H54 (cell line): ENCODE measurements at regions not wholly inside any gene's neighbourhood (a gene's known extent, or its start where the extent isn't known, plus 50 kb on each side); places are given as distances from the start of the nearest gene placed in this dataset.

Source experiments
- DNase-seq: peaks from one replicate; pipeline ENCODE4 v3.0.0; 2011; ENCODE audit warnings: low spot score, mixed read lengths; ENCODE audit not compliant: insufficient read length
- FAIRE-seq: peaks from 3 replicates; lab custom pipeline; 2011; peaks lifted over from hg19 to GRCh38; lab: Jason Lieb, UNC
- POLR2A ChIP-seq: IDR thresholded peaks from 2 replicates; pipeline ENCODE4 v1.6.1; 2011; ENCODE audit warnings: low read depth, mild to moderate bottlenecking, low read length

DNA sequence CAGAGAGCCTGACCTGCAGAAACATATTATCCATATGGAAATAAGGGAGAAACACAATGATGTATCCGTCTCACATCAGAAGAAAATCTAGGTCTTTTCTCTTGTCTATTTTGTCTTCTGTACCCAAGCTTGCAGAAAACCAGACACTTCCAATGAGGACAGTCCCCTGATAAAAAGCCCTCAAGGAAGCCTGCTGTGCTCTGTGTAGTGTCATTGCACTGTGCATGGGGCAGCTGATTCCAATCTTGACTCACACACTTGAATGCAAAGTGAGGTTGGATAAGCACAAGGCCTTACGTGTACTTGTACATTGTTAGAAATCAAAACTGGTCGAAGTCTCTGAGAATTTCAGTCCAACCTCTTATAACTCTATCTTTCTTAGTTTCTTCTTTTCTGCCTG is 256.6 kb upstream of the MYOCD start:
- DNase-seq (no peak), FAIRE-seq (no peak)
- no peak for TF ChIP-seq POLR2A

GRCh38 chr17:12410717-12411116 is 255.0 kb upstream of the MYOCD start:
- FAIRE-seq (no peak), DNase-seq (no peak)

DNA sequence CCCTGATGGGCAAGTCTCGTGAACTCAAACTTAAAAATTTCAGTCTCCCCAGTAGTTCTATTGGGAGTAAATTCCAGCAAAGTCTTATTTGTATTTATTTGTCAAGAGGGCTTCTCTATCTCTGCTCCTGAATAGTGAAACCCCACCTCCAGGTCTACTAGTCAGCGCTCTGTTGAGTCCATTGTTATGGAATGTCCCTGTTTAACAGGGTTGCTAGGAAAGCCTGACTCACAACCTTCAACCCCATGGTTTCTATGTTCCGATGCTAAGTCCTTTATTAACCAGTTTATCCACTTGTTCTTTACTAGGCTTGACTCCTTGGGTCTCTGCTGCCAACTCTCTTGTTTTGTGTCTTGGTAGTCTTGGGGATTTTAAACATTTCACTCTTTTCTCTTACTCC is 250.7 kb upstream of the MYOCD start:
- no peak for TF ChIP-seq POLR2A
- no peak for DNase-seq
- FAIRE-seq, result no peak

More at GRCh38 chr17:12410717-12411116, 255.0 kb upstream of the MYOCD start:
- no peak for TF ChIP-seq POLR2A

DNA sequence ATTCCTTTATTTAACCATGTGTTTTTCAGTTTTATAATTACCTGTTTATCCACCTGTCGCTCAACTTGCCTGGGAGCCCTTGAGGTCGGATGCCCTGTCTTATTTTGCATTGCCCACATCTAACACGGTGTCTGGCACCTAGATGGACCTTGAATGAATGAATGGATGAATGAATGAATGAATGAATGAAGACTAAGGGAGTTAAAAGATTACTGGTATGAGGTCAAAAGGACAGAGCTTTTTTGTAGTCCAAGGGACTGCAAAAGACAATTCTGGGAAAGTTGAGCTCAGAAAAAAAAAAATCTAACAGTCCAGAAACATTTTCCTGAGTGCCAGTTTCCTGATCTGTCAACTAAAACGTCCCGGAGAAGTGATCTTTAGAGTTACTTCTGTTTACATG is 244.6 kb upstream of the MYOCD start:
- no peak for FAIRE-seq
- DNase-seq, result no peak
- TF ChIP-seq POLR2A, result no peak

DNA sequence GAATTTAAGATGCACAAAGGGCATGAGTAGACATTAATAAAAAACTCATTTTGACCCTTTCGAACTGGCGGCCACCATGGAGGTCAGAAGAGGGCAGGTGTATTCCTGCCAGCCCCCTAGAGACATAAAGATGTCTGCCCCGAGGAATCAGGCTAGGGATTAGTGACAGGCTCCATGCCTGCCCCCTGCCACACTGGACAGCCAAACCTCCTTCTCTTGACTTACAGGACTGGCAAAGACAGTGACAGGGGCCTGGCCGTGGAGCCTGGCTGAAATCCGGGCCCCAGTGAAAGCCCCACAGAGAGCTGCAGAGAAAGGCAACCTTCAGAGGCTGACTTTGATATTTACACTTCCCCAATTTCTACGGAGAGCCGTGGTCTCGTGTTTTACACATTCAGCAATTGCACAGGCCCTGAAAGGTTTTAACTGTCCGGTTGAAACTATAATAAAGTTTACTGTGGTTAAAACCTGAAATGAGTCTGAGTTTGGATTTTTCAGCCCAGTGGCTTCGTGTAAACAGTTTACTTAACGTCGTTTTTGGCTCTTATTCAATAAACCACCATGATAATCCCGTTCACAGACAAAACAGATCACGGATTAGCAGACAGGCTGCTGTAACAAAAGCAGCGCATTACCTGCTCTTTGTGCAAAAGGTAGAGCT is 243.9 kb upstream of the MYOCD start:
- TF ChIP-seq POLR2A, result no peak
- FAIRE-seq, result no peak
- DNase-seq, result no peak

GRCh38 chr17:12422651-12423050 is 243.0 kb upstream of the MYOCD start:
- no peak for TF ChIP-seq POLR2A
- FAIRE-seq (no peak), DNase-seq (no peak)

DNA sequence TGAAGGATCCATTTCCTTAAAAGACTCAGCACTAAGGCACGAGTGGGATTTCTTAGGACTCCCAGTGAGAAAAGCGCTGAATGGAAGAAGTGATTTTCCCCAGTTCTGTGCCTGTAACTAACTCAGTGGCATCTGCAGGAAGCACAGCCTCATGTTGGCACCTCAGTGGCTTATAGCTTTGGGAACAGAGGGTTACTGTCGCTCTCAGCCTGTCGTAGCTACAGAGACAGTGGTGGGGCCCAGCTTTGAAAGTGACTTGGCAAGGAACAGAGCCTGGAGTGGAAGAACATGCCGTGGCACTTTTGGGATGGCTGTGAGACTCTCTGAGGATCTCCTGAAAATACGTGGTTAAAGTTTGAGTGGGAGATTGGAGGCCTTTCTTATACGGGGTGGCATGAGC is 242.4 kb upstream of the MYOCD start:
- FAIRE-seq (no peak), DNase-seq (no peak)
- TF ChIP-seq POLR2A, result no peak

GRCh38 chr17:12429116-12429515 is 236.6 kb upstream of the MYOCD start:
- no peak for DNase-seq
- no peak for TF ChIP-seq POLR2A
- FAIRE-seq, result no peak

- no peak for TF ChIP-seq POLR2A
- DNase-seq (no peak), FAIRE-seq (no peak)
These were observed 234.5 kb upstream of the MYOCD start for GRCh38 chr17:12431188-12431587.

DNA sequence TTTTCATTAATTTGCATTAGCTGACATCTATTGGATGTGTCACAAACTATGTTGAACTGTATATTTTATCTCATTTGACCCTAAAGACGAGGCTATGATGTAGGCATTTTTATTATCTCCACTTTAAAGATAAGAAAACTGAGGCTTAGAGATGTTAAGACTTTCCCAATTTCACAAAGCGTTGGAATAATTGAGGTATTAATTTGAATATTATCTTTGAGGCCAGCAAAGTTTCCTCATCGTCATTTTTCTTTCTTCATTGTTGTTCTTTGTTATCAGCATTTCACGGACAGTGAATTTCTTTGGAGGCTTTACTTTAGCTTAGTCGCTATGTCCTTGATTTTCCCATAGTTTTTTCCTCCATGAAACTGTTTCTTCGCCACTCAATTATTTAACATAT is 227.5 kb upstream of the MYOCD start:
- no peak for DNase-seq
- no peak for TF ChIP-seq POLR2A
- no peak for FAIRE-seq

DNA sequence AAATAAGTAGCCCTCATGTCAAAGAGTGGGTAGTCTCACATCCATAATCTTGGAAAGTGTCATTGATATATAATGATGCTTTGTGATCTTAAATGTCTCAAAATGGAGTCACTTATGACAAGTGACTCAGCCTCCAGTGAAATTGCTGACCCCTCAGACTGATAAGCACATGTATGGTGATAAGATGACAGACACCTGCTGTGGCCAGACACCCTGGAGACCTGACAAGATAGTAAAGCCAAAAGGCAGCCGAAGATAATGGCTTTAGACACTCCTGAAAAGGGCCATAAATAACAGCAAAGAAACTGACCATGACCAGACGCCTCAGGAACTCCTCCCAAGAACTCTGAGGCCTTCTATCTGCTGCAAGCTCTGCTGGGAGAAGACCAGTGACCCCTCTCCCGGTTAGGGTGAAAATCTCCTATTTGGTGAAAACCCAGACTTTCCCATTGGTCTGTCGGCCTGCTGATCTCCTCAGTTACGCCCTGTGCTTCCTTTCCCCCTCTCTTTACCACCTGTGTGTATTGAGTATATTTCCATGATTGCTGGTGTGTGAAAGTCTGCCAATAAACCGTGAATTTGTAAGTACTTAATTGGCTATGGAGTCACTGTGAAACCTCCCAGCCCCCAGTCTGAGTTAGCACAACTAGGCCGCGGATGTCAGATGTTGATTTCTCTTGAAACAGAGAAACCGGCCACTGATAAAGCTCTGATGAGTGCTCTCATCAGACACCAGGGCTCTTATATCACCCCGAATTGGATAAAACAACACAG is 226.7 kb upstream of the MYOCD start:
- no peak for DNase-seq
- no peak for TF ChIP-seq POLR2A
- FAIRE-seq, result no peak

GRCh38 chr17:12445331-12445730 is 220.4 kb upstream of the MYOCD start:
- no peak for FAIRE-seq
- DNase-seq, result no peak
- TF ChIP-seq POLR2A, result no peak

- no peak for TF ChIP-seq POLR2A
- DNase-seq, result no peak
- FAIRE-seq, result no peak
These were observed 208.2 kb upstream of the MYOCD start for GRCh38 chr17:12457493-12457892.

DNA sequence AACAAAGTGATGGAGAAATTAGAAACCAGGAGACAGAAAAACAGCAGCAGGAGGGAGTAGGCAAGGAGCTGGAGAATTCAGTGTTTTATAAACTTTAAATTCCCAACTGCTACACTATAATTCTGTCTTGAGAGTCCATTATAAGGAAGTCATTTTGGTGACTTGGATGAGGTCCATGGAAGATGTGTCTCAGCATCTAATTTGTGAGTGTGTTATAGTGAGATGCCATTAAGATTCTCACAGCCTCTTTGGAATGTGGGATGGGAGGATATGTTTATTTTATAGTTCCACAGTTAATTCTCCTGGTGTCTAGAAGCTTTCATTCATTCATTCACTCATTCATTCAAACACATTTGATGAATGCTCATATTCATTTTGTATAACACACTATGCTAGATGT is 206.0 kb upstream of the MYOCD start:
- FAIRE-seq, result no peak
- no peak for DNase-seq
- no peak for TF ChIP-seq POLR2A

DNA sequence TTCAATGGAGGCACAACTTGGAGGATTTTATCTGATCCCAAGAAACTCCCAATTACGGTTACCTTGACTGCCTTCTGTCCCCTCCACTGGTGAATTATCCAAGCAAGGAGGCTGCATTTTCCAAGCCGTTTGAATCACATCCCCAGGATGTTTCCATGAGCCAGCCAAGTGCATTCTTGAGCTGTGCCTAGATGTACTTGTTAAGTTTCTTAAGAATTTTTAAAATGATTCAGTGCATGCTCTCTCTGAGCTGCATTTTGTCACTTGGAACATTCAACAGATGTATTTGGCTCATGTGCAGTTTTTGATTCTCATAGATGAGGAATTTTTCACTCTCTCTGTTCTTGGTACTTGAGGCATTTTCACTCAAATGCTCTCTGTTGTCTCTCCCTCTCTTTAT is 202.6 kb upstream of the MYOCD start:
- DNase-seq, result no peak
- TF ChIP-seq POLR2A, result no peak
- FAIRE-seq, result no peak
